ENCODE measurements at regions not wholly inside any gene's neighbourhood (a gene's known extent, or its start where the extent isn't known, plus 50 kb on each side); places are given as distances from the start of the nearest gene placed in this dataset.

DNA sequence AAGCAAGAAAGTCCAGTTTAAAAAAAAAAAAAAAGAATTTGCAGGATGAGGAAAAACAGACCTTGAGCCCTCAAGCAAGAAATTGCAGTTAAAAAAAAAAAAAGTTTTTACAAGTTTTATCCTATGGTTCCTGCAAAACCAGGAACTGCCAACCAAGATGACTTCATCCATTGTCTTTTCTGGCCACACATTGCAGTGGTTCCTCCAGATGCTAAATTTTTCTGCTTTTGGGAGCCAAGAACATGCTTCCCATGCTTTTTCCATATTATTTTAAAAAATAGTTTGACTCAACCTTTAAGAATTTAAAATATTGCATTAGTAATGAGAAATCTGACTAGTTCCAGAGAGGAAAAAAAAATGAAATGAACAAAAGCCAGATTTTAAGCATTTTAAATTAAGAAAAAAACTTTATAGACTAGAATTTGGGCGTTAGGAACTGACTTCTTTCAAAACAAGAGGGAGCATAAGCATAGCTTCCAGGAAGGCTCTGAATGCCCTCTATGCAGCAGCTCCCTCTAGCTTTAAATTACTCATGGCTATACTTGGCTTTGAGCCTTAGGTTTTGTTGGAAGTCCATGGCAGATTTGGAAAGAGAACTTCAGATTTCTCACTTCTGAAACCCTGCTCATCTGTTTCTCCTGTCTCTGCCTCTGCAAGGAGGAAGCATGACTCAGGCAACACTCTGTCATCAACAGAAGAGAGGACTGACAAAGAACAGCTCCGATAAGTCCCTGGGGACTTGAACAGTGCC is 124.5 kb downstream of the GPR65 start:
- intact Hi-C loops (cut with micrococcal nuclease; ENCODE audit: unreplicated experiment): loop anchor here (2.0 kb wide), 1 partner anchor 117 kb away; no protein-coding TSS in a partner anchor
- Mint-ChIP-seq H3K27me3 (ENCODE audit: unreplicated experiment) (peaks cover 14% of the 10 kb centered on the region), H3K4me3 (ENCODE audit: low read depth, unreplicated experiment) (no peak overlapping the region), H3K27ac (ENCODE audit: unreplicated experiment) (no peak overlapping the region), H3K4me1 (ENCODE audit: low read depth, unreplicated experiment) (no peaks in the 10 kb centered on the region), H3K9me3 (ENCODE audit: low read depth, unreplicated experiment) (no peaks in the 10 kb centered on the region), H3K36me3 (ENCODE audit: insufficient read depth, unreplicated experiment) (no peaks in the 10 kb centered on the region)
- BruUV-seq (replicated peaks): no TSS peak
- no peak for DNase-seq
- CTCF ChIA-PET: interaction anchor here (1.4 kb wide), 1 partner anchor 115 kb away, joined by 3 read pairs; no protein-coding TSS in a partner anchor
- TF ChIP-seq, protein P1, sequence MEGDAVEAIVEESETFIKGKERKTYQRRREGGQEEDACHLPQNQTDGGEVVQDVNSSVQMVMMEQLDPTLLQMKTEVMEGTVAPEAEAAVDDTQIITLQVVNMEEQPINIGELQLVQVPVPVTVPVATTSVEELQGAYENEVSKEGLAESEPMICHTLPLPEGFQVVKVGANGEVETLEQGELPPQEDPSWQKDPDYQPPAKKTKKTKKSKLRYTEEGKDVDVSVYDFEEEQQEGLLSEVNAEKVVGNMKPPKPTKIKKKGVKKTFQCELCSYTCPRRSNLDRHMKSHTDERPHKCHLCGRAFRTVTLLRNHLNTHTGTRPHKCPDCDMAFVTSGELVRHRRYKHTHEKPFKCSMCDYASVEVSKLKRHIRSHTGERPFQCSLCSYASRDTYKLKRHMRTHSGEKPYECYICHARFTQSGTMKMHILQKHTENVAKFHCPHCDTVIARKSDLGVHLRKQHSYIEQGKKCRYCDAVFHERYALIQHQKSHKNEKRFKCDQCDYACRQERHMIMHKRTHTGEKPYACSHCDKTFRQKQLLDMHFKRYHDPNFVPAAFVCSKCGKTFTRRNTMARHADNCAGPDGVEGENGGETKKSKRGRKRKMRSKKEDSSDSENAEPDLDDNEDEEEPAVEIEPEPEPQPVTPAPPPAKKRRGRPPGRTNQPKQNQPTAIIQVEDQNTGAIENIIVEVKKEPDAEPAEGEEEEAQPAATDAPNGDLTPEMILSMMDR (IDR thresholded peaks at IDR 0.05; ENCODE audit: unreplicated experiment): no peak

DNA sequence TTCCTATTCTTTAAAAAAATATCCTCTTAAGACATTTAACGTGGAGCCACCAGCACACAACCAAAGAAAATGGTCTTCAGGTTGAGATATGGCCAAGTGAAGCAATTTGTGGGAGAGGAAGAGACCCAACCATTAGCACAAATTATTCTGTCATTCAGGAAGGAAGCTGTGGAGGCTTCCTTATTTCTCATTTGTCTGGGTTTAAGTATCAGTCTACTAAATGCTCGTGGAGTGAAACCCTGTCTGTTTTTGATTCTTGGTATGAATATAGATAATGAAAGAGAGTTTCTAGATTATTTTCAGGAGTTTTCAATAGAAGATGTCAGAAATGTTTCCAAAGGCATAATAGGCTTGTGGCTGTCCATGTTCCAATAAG is 125.1 kb downstream of the GPR65 start:
- Mint-ChIP-seq H3K9me3 (ENCODE audit: low read depth, unreplicated experiment) (no peaks in the 10 kb centered on the region), H3K4me3 (ENCODE audit: low read depth, unreplicated experiment) (no peak overlapping the region), H3K27me3 (ENCODE audit: unreplicated experiment) (peaks cover 14% of the 10 kb centered on the region), H3K27ac (ENCODE audit: unreplicated experiment) (no peak overlapping the region), H3K36me3 (ENCODE audit: insufficient read depth, unreplicated experiment) (no peaks in the 10 kb centered on the region), H3K4me1 (ENCODE audit: low read depth, unreplicated experiment) (no peaks in the 10 kb centered on the region)
- BruUV-seq (replicated peaks): no TSS peak
- CTCF ChIA-PET: interaction anchor here (1.4 kb wide), 1 partner anchor 116 kb away, joined by 3 read pairs; no protein-coding TSS in a partner anchor
- TF ChIP-seq, protein P1 (IDR thresholded peaks at IDR 0.05; ENCODE audit: unreplicated experiment): no peak
- intact Hi-C loops (cut with micrococcal nuclease; ENCODE audit: unreplicated experiment): no loop called here
- DNase-seq: no peak

All from Calu3 (cell line).